MCF 10A (cell line): ENCODE measurements at regions not wholly inside any gene's neighbourhood (a gene's known extent, or its start where the extent isn't known, plus 50 kb on each side); places are given as distances from the start of the nearest gene placed in this dataset.

Source experiments
- BruUV-seq: library from RNA; stranded (reverse); fragments of 400-500 nt; replicated peaks from 2 replicates; lab custom pipeline; 2021; lab: Mats Ljungman, UMichigan
- CTCF ChIA-PET: fragments of 300-600 bp; sonication (Branson Sonifier 250); formaldehyde crosslinking; extraction: SDS; loops from one replicate; lab custom pipeline; 2021; ENCODE audit warnings: antibody characterized with exemption, inconsistent platforms; lab: Yijun Ruan, JAX
- POLR2A ChIA-PET: fragments of 300-600, 350-650 bp; sonication (Branson Sonifier 250); formaldehyde crosslinking; extraction: SDS; loops from one replicate; lab custom pipeline; 2020; ENCODE audit warnings: antibody characterized with exemption, inconsistent platforms; lab: Yijun Ruan, JAX
- DNase-seq: peaks from one replicate; pipeline ENCODE4 v3.0.0-alpha.2; 2018; ENCODE audit not compliant: unreplicated experiment
- H3K27ac Mint-ChIP-seq: one replicate; pipeline ENCODE4 v1.8.0; 2022; ENCODE audit warnings: mild to moderate bottlenecking, low read depth, mixed read lengths; ENCODE audit not compliant: unreplicated experiment
- H3K27me3 Mint-ChIP-seq: one replicate; pipeline ENCODE4 v1.8.0; 2022; ENCODE audit warnings: mixed read lengths; ENCODE audit not compliant: insufficient read depth, unreplicated experiment
- H3K36me3 Mint-ChIP-seq: one replicate; pipeline ENCODE4 v1.8.0; 2022; ENCODE audit warnings: mild to moderate bottlenecking, moderate library complexity, mixed read lengths; ENCODE audit not compliant: insufficient read depth, unreplicated experiment
- H3K4me1 Mint-ChIP-seq: one replicate; pipeline ENCODE4 v1.8.0; 2022; ENCODE audit warnings: mixed read lengths; ENCODE audit not compliant: insufficient read depth, unreplicated experiment
- H3K4me3 Mint-ChIP-seq: one replicate; pipeline ENCODE4 v1.8.0; 2022; ENCODE audit warnings: mild to moderate bottlenecking, moderate library complexity, mixed read lengths; ENCODE audit not compliant: unreplicated experiment
- H3K9me3 Mint-ChIP-seq: one replicate; pipeline ENCODE4 v1.8.0; 2022; ENCODE audit warnings: mixed read lengths; ENCODE audit not compliant: unreplicated experiment
- CTCF ChIP-seq: fragments of 200-600 bp; IDR thresholded peaks from one replicate; pipeline ENCODE4 v1.8.0; 2022; ENCODE audit warnings: antibody characterized with exemption, mild to moderate bottlenecking; ENCODE audit not compliant: unreplicated experiment
- intact Hi-C: fragments of 100-400 bp; cut with micrococcal nuclease; formaldehyde crosslinking; loops from 2 replicates; pipeline ENCODE4 v1.14.1; 2022

- Mint-ChIP-seq H3K9me3 (peaks cover 6% of the 10 kb centered on the region), H3K4me1 (no peaks in the 10 kb centered on the region), H3K27me3 (peaks cover 28% of the 10 kb centered on the region), H3K4me3 (no peak overlapping the region), H3K36me3 (no peaks in the 10 kb centered on the region), H3K27ac (no peak overlapping the region)
- TF ChIP-seq CTCF, result no peak
- ChIA-PET CTCF (interaction anchor here (1.2 kb wide), 1 partner anchor 213 kb away, joined by 3 read pairs; no protein-coding TSS in a partner anchor), POLR2A (no interaction called here)
- DNase-seq, result peak; percentile 36
- intact Hi-C loops, result no loop called here
- no TSS peak for BruUV-seq
Measured at GRCh38 chr10:128744092-128744491, 617.9 kb upstream of the MKI67 start.

GRCh38 chr10:128744811-128745305, 618.6 kb upstream of the MKI67 start:
- peaks cover 6% of the 10 kb centered on the region for H3K9me3 Mint-ChIP-seq
- no peaks in the 10 kb centered on the region for H3K4me1 Mint-ChIP-seq
- no peak overlapping the region for H3K4me3 Mint-ChIP-seq
- ChIA-PET CTCF (interaction anchor here (1.2 kb wide), 1 partner anchor 214 kb away, joined by 3 read pairs; no protein-coding TSS in a partner anchor), POLR2A (no interaction called here)
- no peak for DNase-seq
- H3K27ac Mint-ChIP-seq, result no peak overlapping the region
- TF ChIP-seq CTCF, result no peak
- no TSS peak for BruUV-seq
- no peaks in the 10 kb centered on the region for H3K36me3 Mint-ChIP-seq
- H3K27me3 Mint-ChIP-seq, result peaks cover 28% of the 10 kb centered on the region
- intact Hi-C loops, result no loop called here

- TF ChIP-seq CTCF, result no peak
- Mint-ChIP-seq H3K4me1 (no peaks in the 10 kb centered on the region), H3K4me3 (no peak overlapping the region), H3K27ac (no peak overlapping the region), H3K27me3 (peaks cover 28% of the 10 kb centered on the region), H3K9me3 (peaks cover 6% of the 10 kb centered on the region), H3K36me3 (no peaks in the 10 kb centered on the region)
- CTCF ChIA-PET, result interaction anchor here (0.8 kb wide), 1 partner anchor 14 kb away, joined by 3 read pairs; no protein-coding TSS in a partner anchor
- BruUV-seq, result no TSS peak
- POLR2A ChIA-PET, result no interaction called here
- DNase-seq, result no peak
- intact Hi-C loops, result no loop called here
Measured at GRCh38 chr10:128747582-128748346, 621.5 kb upstream of the MKI67 start.

GRCh38 chr10:128751284-128751683, 625.1 kb upstream of the MKI67 start:
- intact Hi-C loops, result no loop called here
- peak; percentile 80 for DNase-seq
- Mint-ChIP-seq H3K4me3 (no peak overlapping the region), H3K27me3 (peaks cover 14% of the 10 kb centered on the region), H3K4me1 (no peaks in the 10 kb centered on the region), H3K9me3 (no peaks in the 10 kb centered on the region), H3K27ac (no peak overlapping the region), H3K36me3 (peaks cover 6% of the 10 kb centered on the region)
- CTCF ChIA-PET, result interaction anchor here (0.8 kb wide), 1 partner anchor 115 kb away, joined by 3 read pairs; no protein-coding TSS in a partner anchor
- no peak for TF ChIP-seq CTCF
- no TSS peak for BruUV-seq
- POLR2A ChIA-PET, result no interaction called here
